Heart left ventricle (tissue), 16 donors: ENCODE measurements at regions not wholly inside any gene's neighbourhood (a gene's known extent, or its start where the extent isn't known, plus 50 kb on each side); places are given as distances from the start of the nearest gene placed in this dataset.

Source experiments
- ATAC-seq, 4 donors: fragments of 200-7000 bp; cut with Tn5 transposase; one replicate each; pipeline ENCODE4 v1.9.1; 2020 to 2022; ENCODE audit warnings: moderate library complexity in 4 of 4, mild to moderate bottlenecking in 3 of 4, moderate number of reproducible peaks in 1 of 4
- DNase-seq, 5 donors: peaks; one replicate each; pipeline ENCODE4 v3.0.0-alpha.2; 2020
- H3K27ac ChIP-seq, 12 donors: fragments of 200-600 bp; sonication (generic) in 4 of 12; one replicate each; pipeline versions ENCODE4 v1.5.0 to v1.8.0; 2016 to 2022; ENCODE audit warnings: mild to moderate bottlenecking in 2 of 12
- H3K27me3 ChIP-seq, 9 donors: fragments of 200-600 bp; sonication (generic) in 2 of 9; one replicate each; pipeline versions ENCODE4 v1.5.1 to v1.8.0; 2016 to 2022; ENCODE audit warnings: mild to moderate bottlenecking in 3 of 9
- H3K36me3 ChIP-seq, 9 donors: fragments of 200-600 bp; sonication (generic) in 2 of 9; one replicate each; pipeline versions ENCODE4 v1.5.0 to v1.8.0; 2018 to 2022; ENCODE audit warnings: mild to moderate bottlenecking in 2 of 9
- H3K4me1 ChIP-seq, 12 donors: fragments of 200-600 bp; sonication (generic) in 4 of 12; one replicate each; pipeline versions ENCODE4 v1.5.0 to v1.8.0; 2016 to 2022; ENCODE audit warnings: mild to moderate bottlenecking in 3 of 12
- H3K4me3 ChIP-seq, 12 donors: fragments of 200-600 bp; sonication (generic) in 4 of 12; one replicate each; pipeline versions ENCODE4 v1.5.0 to v1.8.0; 2017 to 2022; ENCODE audit warnings: mild to moderate bottlenecking in 9 of 12, moderate library complexity in 4 of 12
- H3K9me3 ChIP-seq, 12 donors: fragments of 200-600 bp; sonication (generic) in 4 of 12; one replicate each; pipeline versions ENCODE4 v1.5.0 to v1.8.0; 2016 to 2022; ENCODE audit warnings: mild to moderate bottlenecking in 1 of 12
- CTCF ChIP-seq, 12 donors: fragments of 200-600 bp; sonication (generic) in 4 of 12; IDR thresholded peaks; one replicate each; pipeline versions ENCODE4 v1.5.0 to v1.8.0; 2018 to 2022; ENCODE audit warnings: antibody characterized with exemption in 12 of 12, mild to moderate bottlenecking in 5 of 12
- POLR2A ChIP-seq, 2 donors: fragments of 450-650 bp; IDR thresholded peaks; one replicate each; pipeline ENCODE4 v1.6.1; 2017; ENCODE audit warnings: antibody characterized with exemption in 2 of 2, mild to moderate bottlenecking in 2 of 2, moderate library complexity in 2 of 2
- WGBS, 4 donors: extraction: QIAGEN DNeasy Blood & Tissue Kit in 2 of 4; methylation state at CpG; one replicate each; pipeline versions ENCODE4 v1.1.5 to v1.1.7; 2013 to 2018; 5-methylcytosine and 5-hydroxymethylcytosine counted together
- intact Hi-C, 10 donors: fragments of 100-400 bp; cut with DNase I; formaldehyde crosslinking; loops; one replicate each; pipeline versions ENCODE4 v1.11.1 to v1.14.2; 2022
- donor health status: ischemic (EF 13 %, LVEDD 7.1; RV severe dilation, severe dysfunction).
- donor health status: healthy with polysubstance abuse.
- donor health status: DM: no; HTN: yes; CAD: no.
- donor health status: DM: no; HTN: no; CAD: no.
- donor health status: ischemic (EF 25% LVEDD 6.9; RV normal size, moderate dysfunction).
- donor health status: ischemic (EF 25% LVEDD 5.7; RV mildly dilated, moderate dysfunction).
- donor health status: healthy.
- donor health status: DM: yes; HTN: yes; CAD: no.
- donor health status: ischemic (EF 35%, LVEDD 5.7; RV mildly dilated, moderate dysfunction).
- donor health status: nonischemic (EF 11% LVEDD 7.7; RV severe dilation, severe dysfunction).
- donor health status: DM: yes; HTN: yes; CAD: no.
- donor health status: PGD.
- donor health status: ischemic (EF 29% LVEDD 5.4; RV normal size, mild dysfunction).
- donor health status: nonischemic (EF 23%, LVEDD 6.1; RV moderate dilation, normal function).

- TF ChIP-seq CTCF (IDR thresholded peaks at IDR 0.05) (no peak), POLR2A (IDR thresholded peaks at IDR 0.05) (no peak)
- no peak overlapping the region for H3K4me3 ChIP-seq
- no peak for DNase-seq
- H3K27me3 ChIP-seq: no peaks in the 10 kb centered on the region
- no peaks in the 10 kb centered on the region for H3K36me3 ChIP-seq
- peaks cover 0 to 4% (median 0%) of the 10 kb centered on the region in 12 donors for H3K9me3 ChIP-seq
- ATAC-seq: no peak
- WGBS, 4 donors: 48 to 60% (median 56%) methylated on average over 4 of the region's 4 CpGs
- intact Hi-C loops: no loop called here
- H3K27ac ChIP-seq: no peak overlapping the region
- H3K4me1 ChIP-seq: no peaks in the 10 kb centered on the region
Measured at GRCh38 chr16:51290442-51291285, 139.6 kb upstream of the SALL1 start.

DNA sequence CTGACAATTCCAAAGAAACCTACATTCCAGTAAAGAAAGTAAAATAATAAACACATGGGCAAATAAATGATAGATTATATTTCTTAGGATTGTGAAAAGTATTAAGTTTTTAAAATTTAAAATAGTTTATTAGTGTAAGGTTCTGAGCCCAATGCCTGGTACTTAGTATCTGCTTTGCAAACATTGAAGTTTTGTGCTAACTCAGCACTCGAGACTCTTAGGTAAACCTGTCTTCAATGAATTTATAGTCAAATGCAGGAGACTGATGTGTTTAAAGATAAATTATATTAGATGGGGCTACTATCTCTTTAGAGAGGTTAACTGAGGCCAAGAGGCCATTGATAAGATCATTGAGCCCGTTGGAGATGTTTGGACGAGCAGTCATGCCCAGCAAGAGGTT, 138.3 kb upstream of the SALL1 start:
- ATAC-seq (no peak), DNase-seq (no peak)
- H3K27ac ChIP-seq: no peak overlapping the region
- peaks cover 0 to 3% (median 0%) of the 10 kb centered on the region in 12 donors for H3K9me3 ChIP-seq
- TF ChIP-seq POLR2A (IDR thresholded peaks at IDR 0.05) (no peak), CTCF (IDR thresholded peaks at IDR 0.05) (no peak)
- no peaks in the 10 kb centered on the region for H3K36me3 ChIP-seq
- intact Hi-C loops: no loop called here
- no peaks in the 10 kb centered on the region for H3K4me1 ChIP-seq
- H3K4me3 ChIP-seq: no peak overlapping the region
- H3K27me3 ChIP-seq: no peaks in the 10 kb centered on the region
- 33 to 43% (median 38%) methylated on average over 3 of the region's 3 CpGs for WGBS, 4 donors

DNA sequence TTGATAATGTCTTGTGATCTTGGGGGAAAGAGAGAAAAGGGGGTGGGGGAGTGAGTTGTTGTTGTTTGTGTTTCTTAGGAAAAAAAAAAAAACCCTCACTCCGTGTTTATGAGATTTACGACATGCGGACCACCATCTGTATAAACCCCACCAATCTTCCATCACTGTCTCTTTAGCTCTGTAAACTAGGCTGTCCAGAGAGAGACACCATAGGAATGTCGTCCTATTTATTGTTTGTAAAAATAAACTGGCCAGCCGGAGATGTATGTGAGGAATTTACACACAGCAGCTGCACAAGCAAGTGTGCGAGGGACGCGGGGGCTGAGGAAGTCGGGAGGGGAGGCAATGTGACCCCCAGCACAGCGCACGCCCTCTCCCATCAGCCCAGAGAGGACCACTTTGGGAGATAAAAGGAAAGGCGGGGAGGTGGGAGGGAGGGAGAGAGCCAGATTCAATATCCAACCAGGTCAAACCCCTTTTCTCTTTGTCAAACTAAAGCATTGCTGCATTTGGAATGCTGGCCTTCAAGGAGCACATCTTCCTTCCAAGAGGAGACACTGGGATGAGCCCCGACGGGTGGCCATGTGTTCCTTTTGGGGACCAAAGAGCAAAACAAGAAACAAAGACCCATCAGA, 136.2 kb upstream of the SALL1 start:
- DNase-seq: no peak
- TF ChIP-seq POLR2A (IDR thresholded peaks at IDR 0.05) (no peak), CTCF (IDR thresholded peaks at IDR 0.05) (no peak)
- H3K27me3 ChIP-seq: no peaks in the 10 kb centered on the region
- no peaks in the 10 kb centered on the region for H3K9me3 ChIP-seq
- ATAC-seq: no peak
- H3K4me1 ChIP-seq: no peaks in the 10 kb centered on the region
- no peak overlapping the region for H3K4me3 ChIP-seq
- intact Hi-C loops: no loop called here
- WGBS, 4 donors: 56 to 69% (median 62%) methylated on average over 14 of the region's 14 CpGs
- H3K36me3 ChIP-seq: no peaks in the 10 kb centered on the region
- H3K27ac ChIP-seq: no peak overlapping the region

- Histone ChIP-seq H3K27me3 (no peaks in the 10 kb centered on the region), H3K4me1 (no peaks in the 10 kb centered on the region), H3K36me3 (no peaks in the 10 kb centered on the region), H3K27ac (no peak overlapping the region), H3K9me3 (no peaks in the 10 kb centered on the region), H3K4me3 (no peak overlapping the region)
- intact Hi-C loops: no loop called here
- WGBS, 4 donors: 67 to 87% (median 86%) methylated on average over 4 to 5 of the region's 5 CpGs
- ATAC-seq (no peak), DNase-seq (no peak)
- no peak for TF ChIP-seq CTCF (IDR thresholded peaks at IDR 0.05)
- no peak for TF ChIP-seq POLR2A (IDR thresholded peaks at IDR 0.05)
Measured at GRCh38 chr16:51286272-51286671, 135.2 kb upstream of the SALL1 start.
